Activated T-helper 2 cell treated with anti-CD3 and anti-CD28 coated beads, Interferon-gamma antibody, Interleukin-2, Interleukin-4, amounts not matched to agents 10 μg/mL and 5 μg/mL and 100 μg/mL, durations not matched to agents 14 hours and 24 hours and 36 hours (primary cell): ENCODE measurements at regions not wholly inside any gene's neighbourhood (a gene's known extent, or its start where the extent isn't known, plus 50 kb on each side); places are given as distances from the start of the nearest gene placed in this dataset.
"Not testable (repeated sequence)": the region's sequence is repeated elsewhere in the genome, so short reads cannot be mapped to it uniquely, and the experiment has no call there.

Experiments used
- DNase-seq: peaks from one replicate; pipeline ENCODE4 v3.0.0; 2021; ENCODE audit warnings: low spot score
- H3K27ac Mint-ChIP-seq: one replicate; pipeline ENCODE4 v1.8.0; 2021; ENCODE audit warnings: mixed read lengths
- H3K27me3 Mint-ChIP-seq: one replicate; pipeline ENCODE4 v1.8.0; 2021; ENCODE audit warnings: low read depth, mixed read lengths
- H3K36me3 Mint-ChIP-seq: one replicate; pipeline ENCODE4 v1.8.0; 2021; ENCODE audit warnings: low read depth, mixed read lengths
- H3K4me1 Mint-ChIP-seq: one replicate; pipeline ENCODE4 v1.8.0; 2021; ENCODE audit warnings: low read depth, mixed read lengths
- H3K4me3 Mint-ChIP-seq: one replicate; pipeline ENCODE4 v1.8.0; 2021; ENCODE audit warnings: low read depth, mild to moderate bottlenecking, moderate library complexity, mixed read lengths
- H3K9me3 Mint-ChIP-seq: one replicate; pipeline ENCODE4 v1.8.0; 2021; ENCODE audit warnings: mixed read lengths
- intact Hi-C: fragments of 100-400 bp; cut with micrococcal nuclease; formaldehyde crosslinking; loops from one replicate; pipeline ENCODE4 v1.15.1; 2023

DNA sequence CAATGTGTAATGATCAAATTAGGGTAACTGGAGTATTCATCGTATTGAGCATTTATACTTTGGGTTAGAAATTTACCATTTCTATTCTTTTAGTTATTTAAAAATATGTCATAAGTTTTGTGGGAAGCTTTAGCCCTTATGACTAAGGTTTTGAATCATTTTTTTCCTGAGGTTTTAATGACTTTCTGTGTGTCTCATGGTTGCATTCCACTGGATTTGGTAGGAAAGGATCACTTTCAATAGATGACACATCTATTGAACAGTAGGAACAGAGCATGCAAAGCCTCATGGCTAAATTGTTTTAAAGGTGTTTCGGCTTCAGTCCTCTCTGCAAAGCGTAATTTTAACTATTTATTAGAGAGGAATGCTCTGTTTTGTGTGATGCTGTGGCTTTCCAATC, 512.4 kb upstream of the CHD1 start:
- no peaks in the 10 kb centered on the region for H3K4me1 Mint-ChIP-seq
- no peak overlapping the region for H3K4me3 Mint-ChIP-seq
- no peak for DNase-seq
- no peaks in the 10 kb centered on the region for H3K27me3 Mint-ChIP-seq
- H3K27ac Mint-ChIP-seq = no peak overlapping the region
- no peaks in the 10 kb centered on the region for H3K9me3 Mint-ChIP-seq
- no peaks in the 10 kb centered on the region for H3K36me3 Mint-ChIP-seq
- intact Hi-C loops = no loop called here

- H3K27me3 Mint-ChIP-seq = no peaks in the 10 kb centered on the region
- no peak overlapping the region for H3K27ac Mint-ChIP-seq
- H3K4me3 Mint-ChIP-seq = no peak overlapping the region
- no peaks in the 10 kb centered on the region for H3K9me3 Mint-ChIP-seq
- intact Hi-C loops = no loop called here
- DNase-seq = no peak
- H3K36me3 Mint-ChIP-seq = no peaks in the 10 kb centered on the region
- H3K4me1 Mint-ChIP-seq = no peaks in the 10 kb centered on the region
Measured at GRCh38 chr5:99438619-99439018, 509.8 kb upstream of the CHD1 start.

DNA sequence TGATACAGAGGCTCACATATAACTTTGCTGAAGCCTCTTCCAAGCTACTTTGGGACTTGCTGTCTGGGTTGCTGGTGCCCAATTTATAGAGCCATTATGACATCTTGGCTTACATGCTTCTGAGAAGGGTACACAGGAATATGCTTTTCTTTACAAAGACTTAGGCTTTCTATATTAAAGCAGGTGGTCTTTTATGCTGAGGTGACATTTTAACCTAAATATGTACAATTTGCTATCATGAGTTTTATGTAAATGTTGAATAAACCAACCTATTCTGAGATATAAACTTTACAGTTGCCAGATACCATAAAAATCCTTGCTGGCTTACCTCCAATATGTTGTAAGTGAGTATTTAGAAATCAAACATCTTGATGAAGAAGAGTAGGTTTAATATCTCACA, 509.2 kb upstream of the CHD1 start:
- no peak for DNase-seq
- Mint-ChIP-seq H3K4me1 (no peaks in the 10 kb centered on the region), H3K36me3 (no peaks in the 10 kb centered on the region), H3K27ac (no peak overlapping the region), H3K27me3 (no peaks in the 10 kb centered on the region), H3K4me3 (no peak overlapping the region), H3K9me3 (no peaks in the 10 kb centered on the region)
- intact Hi-C loops = no loop called here

DNA sequence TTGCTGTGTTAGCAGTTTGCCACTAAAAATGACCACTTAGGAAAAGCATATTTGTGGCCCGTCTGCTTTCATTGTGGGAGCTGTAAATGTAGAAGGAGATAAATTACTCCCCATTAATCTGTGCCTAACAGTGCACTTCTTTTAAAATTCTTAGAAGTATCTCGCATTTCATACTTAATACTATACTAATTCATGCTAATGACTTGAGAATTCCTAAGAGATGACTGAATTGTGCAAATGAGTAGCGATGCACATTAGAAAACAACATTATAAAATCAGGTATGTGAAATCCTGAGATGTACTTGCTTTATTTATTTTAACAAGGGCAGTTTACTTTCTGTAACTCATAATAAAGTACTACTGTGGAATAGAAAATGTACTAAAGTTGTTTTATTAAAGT, 494.6 kb upstream of the CHD1 start:
- H3K4me1 Mint-ChIP-seq, H3K4me3 Mint-ChIP-seq, H3K9me3 Mint-ChIP-seq, H3K36me3 Mint-ChIP-seq, DNase-seq, H3K27ac Mint-ChIP-seq, intact Hi-C loops, H3K27me3 Mint-ChIP-seq: not testable (repeated sequence)

DNA sequence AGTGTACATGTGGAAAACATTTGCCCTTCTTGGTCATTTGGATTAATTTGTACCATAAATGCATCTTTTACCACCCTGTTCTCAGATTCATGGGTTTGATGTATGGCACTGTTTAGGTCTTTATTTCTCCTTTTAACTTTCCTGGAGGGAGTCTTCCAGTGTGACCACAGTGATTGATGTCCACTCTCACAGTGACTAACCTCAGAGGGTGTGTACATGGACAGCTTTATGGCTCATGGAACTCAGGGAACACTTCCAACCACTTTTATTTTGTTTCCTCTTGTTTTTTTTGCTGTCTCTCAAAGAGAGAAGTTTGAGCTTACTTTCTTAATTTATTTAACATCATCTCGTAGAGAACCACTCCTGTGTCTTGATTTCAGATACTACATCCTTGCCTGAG, 489.8 kb upstream of the CHD1 start:
- intact Hi-C loops, H3K27ac Mint-ChIP-seq, H3K36me3 Mint-ChIP-seq, H3K27me3 Mint-ChIP-seq, H3K4me1 Mint-ChIP-seq, DNase-seq, H3K9me3 Mint-ChIP-seq, H3K4me3 Mint-ChIP-seq: not testable (repeated sequence)

- not testable (repeated sequence) for H3K9me3 Mint-ChIP-seq
Measured at GRCh38 chr5:99410386-99410785, 481.6 kb upstream of the CHD1 start.

DNA sequence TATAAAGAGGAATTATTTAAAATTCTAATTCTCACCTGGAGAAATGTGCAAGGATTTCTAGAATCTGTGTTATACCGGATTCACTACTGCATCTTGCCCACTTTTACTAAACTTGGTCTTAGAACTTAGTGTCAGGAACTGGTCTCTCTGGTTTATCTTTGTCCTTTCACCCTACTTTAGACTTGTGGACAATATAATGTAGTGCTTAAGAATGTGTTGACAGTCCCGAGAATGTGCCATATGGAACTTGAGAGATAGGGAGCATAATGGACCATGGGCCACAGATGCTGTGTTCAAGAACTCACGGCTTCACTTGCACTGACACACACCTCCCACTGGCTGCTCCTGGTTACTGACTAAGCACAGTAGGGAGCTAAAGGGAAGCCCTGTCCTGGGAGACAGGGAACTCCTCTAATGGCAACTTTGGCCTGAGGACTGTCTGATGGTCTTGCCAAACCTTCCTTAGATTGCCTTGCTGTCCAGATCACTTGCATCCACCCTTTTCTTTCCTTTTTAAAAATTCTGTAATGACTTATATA, 476.0 kb upstream of the CHD1 start:
- H3K27ac Mint-ChIP-seq, H3K36me3 Mint-ChIP-seq, H3K27me3 Mint-ChIP-seq, H3K9me3 Mint-ChIP-seq, H3K4me3 Mint-ChIP-seq, H3K4me1 Mint-ChIP-seq, intact Hi-C loops, DNase-seq: not testable (repeated sequence)

More at GRCh38 chr5:99410386-99410785, 481.6 kb upstream of the CHD1 start:
- H3K36me3 Mint-ChIP-seq, H3K4me3 Mint-ChIP-seq, H3K4me1 Mint-ChIP-seq, DNase-seq, H3K27me3 Mint-ChIP-seq, intact Hi-C loops, H3K27ac Mint-ChIP-seq: not testable (repeated sequence)

- H3K4me3 Mint-ChIP-seq, DNase-seq, intact Hi-C loops, H3K27me3 Mint-ChIP-seq, H3K27ac Mint-ChIP-seq, H3K9me3 Mint-ChIP-seq, H3K36me3 Mint-ChIP-seq, H3K4me1 Mint-ChIP-seq: not testable (repeated sequence)
Measured at GRCh38 chr5:99400571-99400970, 471.8 kb upstream of the CHD1 start.

- H3K27me3 Mint-ChIP-seq = no peaks in the 10 kb centered on the region
- H3K36me3 Mint-ChIP-seq = no peaks in the 10 kb centered on the region
- no peaks in the 10 kb centered on the region for H3K4me1 Mint-ChIP-seq
- H3K27ac Mint-ChIP-seq = no peak overlapping the region
- no peak overlapping the region for H3K4me3 Mint-ChIP-seq
- DNase-seq = no peak
- intact Hi-C loops = no loop called here
- H3K9me3 Mint-ChIP-seq = peaks cover 8% of the 10 kb centered on the region
Measured at GRCh38 chr5:99398976-99399375, 470.2 kb upstream of the CHD1 start.

DNA sequence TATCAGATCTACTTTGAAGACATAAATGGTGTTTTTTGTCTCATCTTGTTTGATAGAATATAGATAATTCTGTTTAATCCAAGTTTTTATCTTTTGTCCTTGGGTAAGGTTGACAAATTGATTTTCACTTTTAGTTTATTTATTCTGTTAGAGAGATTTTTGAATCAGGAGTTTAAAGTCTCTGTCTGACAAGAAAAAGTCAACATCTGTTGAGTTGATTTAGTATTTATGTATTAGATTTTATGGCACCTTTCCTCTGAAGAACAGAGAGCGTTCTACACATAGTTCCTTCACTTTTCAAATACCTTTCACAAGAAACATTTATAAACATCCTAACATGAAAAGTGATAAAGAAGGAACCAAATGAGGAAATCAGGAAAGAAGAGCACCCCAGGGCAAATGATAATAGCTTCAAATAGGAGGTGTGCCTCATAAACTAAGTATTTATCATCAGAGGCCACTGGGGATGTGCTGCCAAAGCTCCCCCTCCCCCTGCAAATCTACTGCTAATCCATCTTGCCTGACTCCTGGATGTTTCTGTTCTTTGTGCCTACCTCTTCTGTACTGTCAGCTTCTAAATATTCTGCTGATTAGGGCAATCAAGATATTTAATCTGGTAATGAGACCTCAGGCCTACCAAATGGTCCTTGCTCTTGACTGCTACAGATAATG, 457.7 kb upstream of the CHD1 start:
- H3K4me1 Mint-ChIP-seq = no peaks in the 10 kb centered on the region

GRCh38 chr5:99379187-99379586, 450.4 kb upstream of the CHD1 start:
- intact Hi-C loops = no loop called here
- Mint-ChIP-seq H3K27me3 (no peaks in the 10 kb centered on the region), H3K27ac (no peak overlapping the region), H3K36me3 (no peaks in the 10 kb centered on the region), H3K9me3 (peaks cover 15% of the 10 kb centered on the region), H3K4me3 (no peak overlapping the region), H3K4me1 (no peaks in the 10 kb centered on the region)
- no peak for DNase-seq

More for the DNA sequence above, 457.7 kb upstream of the CHD1 start:
- DNase-seq = no peak
- H3K27ac Mint-ChIP-seq = no peak overlapping the region
- intact Hi-C loops = no loop called here
- no peaks in the 10 kb centered on the region for H3K27me3 Mint-ChIP-seq
- peaks cover 15% of the 10 kb centered on the region for H3K9me3 Mint-ChIP-seq
- H3K4me3 Mint-ChIP-seq = no peak overlapping the region
- no peaks in the 10 kb centered on the region for H3K36me3 Mint-ChIP-seq

- no peak overlapping the region for H3K27ac Mint-ChIP-seq
- intact Hi-C loops = no loop called here
- no peak for DNase-seq
- H3K9me3 Mint-ChIP-seq = peaks cover 8% of the 10 kb centered on the region
- H3K4me3 Mint-ChIP-seq = no peak overlapping the region
- no peaks in the 10 kb centered on the region for H3K4me1 Mint-ChIP-seq
- no peaks in the 10 kb centered on the region for H3K27me3 Mint-ChIP-seq
- no peaks in the 10 kb centered on the region for H3K36me3 Mint-ChIP-seq
Measured at GRCh38 chr5:99378443-99378842, 449.6 kb upstream of the CHD1 start.

DNA sequence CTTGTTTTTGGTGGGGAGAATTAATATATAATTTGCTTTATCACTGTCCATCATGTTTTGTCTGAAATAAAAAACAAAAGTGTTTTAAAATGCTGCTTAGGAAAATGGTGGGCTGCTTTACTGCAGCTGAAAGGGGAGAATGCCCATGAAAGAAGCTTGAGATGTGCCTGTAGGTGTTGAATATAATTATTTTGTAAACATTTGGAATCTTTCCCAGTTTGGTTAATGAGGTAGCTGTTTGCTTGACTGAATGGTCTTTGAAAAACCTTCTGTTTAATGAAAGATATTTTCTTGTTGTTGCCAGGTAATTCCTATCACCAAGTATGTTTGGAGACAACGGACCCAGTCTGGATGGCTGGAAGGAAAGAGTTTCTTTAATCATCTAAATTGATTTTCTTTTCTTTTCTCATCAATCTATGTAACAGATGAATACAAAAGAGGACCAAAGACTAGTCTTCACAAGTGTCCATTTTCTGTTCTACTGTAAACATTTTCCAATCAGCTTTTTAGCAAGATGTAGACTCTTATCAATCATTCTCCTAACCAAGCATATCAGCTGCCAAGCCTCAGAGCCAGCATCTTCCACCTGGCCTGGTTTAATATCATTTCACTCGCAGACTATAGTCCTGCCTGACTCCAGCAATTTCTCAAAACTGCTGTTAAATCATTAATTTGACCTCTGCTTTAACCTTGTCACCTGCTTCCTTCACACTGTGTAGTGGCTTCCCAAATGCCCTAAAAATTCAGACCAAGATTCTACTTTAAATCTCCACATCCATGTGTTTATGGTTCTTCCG, 441.2 kb upstream of the CHD1 start:
- Mint-ChIP-seq H3K9me3 (no peaks in the 10 kb centered on the region), H3K4me3 (no peak overlapping the region), H3K27me3 (no peaks in the 10 kb centered on the region), H3K4me1 (no peaks in the 10 kb centered on the region), H3K36me3 (no peaks in the 10 kb centered on the region), H3K27ac (no peak overlapping the region)
- intact Hi-C loops = no loop called here
- DNase-seq = no peak
